Panc1 (cell line): ENCODE measurements at regions not wholly inside any gene's neighbourhood (a gene's known extent, or its start where the extent isn't known, plus 50 kb on each side); places are given as distances from the start of the nearest gene placed in this dataset.

Source experiments
- ATAC-seq: fragments of 200-7000 bp; cut with Tn5 transposase; 2 replicates; pipeline ENCODE4 v1.9.1; 2020; ENCODE audit warnings: mild to moderate bottlenecking, moderate library complexity
- BruUV-seq: library from RNA; stranded (reverse); fragments of 400-500 nt; replicated peaks from 2 replicates; lab custom pipeline; 2021; lab: Mats Ljungman, UMichigan
- CTCF ChIA-PET: fragments of 300-600 bp; sonication (Branson Sonifier 250); formaldehyde crosslinking; loops from one replicate; lab custom pipeline; 2022; ENCODE audit warnings: antibody characterized with exemption; lab: Charles Lee
- POLR2A ChIA-PET: fragments of 300-600 bp; sonication (Branson Sonifier 250); formaldehyde crosslinking; loops from one replicate; lab custom pipeline; 2022; ENCODE audit warnings: antibody characterized with exemption; lab: Charles Lee
- DNase-seq: peaks from one replicate; pipeline ENCODE4 v3.0.0-alpha.2; 2010; ENCODE audit warnings: low read depth, low spot score
- H3K27ac ChIP-seq: 2 replicates; pipeline ENCODE4 v1.5.1; 2011; ENCODE audit warnings: mild to moderate bottlenecking, low read length, inconsistent platforms
- H3K27me3 ChIP-seq: fragments of 200-500 bp; sonication (Bioruptor generic); 2 replicates; pipeline ENCODE4 v1.6.0; 2014; ENCODE audit warnings: low read length, inconsistent platforms; ENCODE audit not compliant: control insufficient read depth, insufficient read depth
- H3K36me3 ChIP-seq: fragments of 200-500 bp; sonication (Bioruptor generic); 2 replicates; pipeline ENCODE4 v1.5.1; 2014; ENCODE audit warnings: inconsistent platforms, mild to moderate bottlenecking, low read length, moderate library complexity; ENCODE audit not compliant: control insufficient read depth, insufficient read depth
- H3K4me1 ChIP-seq: 2 replicates; pipeline ENCODE4 v1.5.1; 2011; ENCODE audit warnings: inconsistent platforms, mild to moderate bottlenecking, low read length, moderate library complexity; ENCODE audit not compliant: control insufficient read depth, insufficient read depth
- H3K4me3 ChIP-seq, 2 experiments: 2 replicates each; pipeline ENCODE4 v1.5.1; 2011 to 2012; ENCODE audit warnings: low read depth in 2 of 2, low read length in 2 of 2, mild to moderate bottlenecking in 2 of 2, inconsistent platforms in 1 of 2, moderate library complexity in 1 of 2
- H3K9me3 ChIP-seq: fragments of 200-500 bp; sonication (Bioruptor generic); 2 replicates; pipeline ENCODE4 v1.5.1; 2014; ENCODE audit warnings: low read depth, mild to moderate bottlenecking, inconsistent platforms, low read length, moderate library complexity; ENCODE audit not compliant: control insufficient read depth, insufficient read depth
- POLR2AphosphoS5 ChIP-seq: IDR thresholded peaks from 2 replicates; pipeline ENCODE4 v1.6.1; 2012; ENCODE audit warnings: mild to moderate bottlenecking, low read depth, low read length, moderate library complexity
- SIN3A ChIP-seq: IDR thresholded peaks from 2 replicates; pipeline ENCODE4 v1.6.1; 2012; ENCODE audit warnings: low read depth, mild to moderate bottlenecking, low read length, moderate library complexity, borderline replicate concordance; ENCODE audit not compliant: insufficient read depth
- TCF7L2 ChIP-seq: IDR thresholded peaks from 2 replicates; pipeline ENCODE4 v1.6.1; 2011; ENCODE audit warnings: mild to moderate bottlenecking, low read depth, low read length, inconsistent platforms
- in situ Hi-C: cut with HindIII; loops from 2 replicates; pipeline ENCODE4 v1.10.0; 2016; ENCODE audit warnings: low sequenced_read_pairs, low pct_unique_long_range_greater_than_20kb
- intact Hi-C: fragments of 100-400 bp; cut with micrococcal nuclease; formaldehyde crosslinking; loops from one replicate; pipeline ENCODE4 v1.10.0; 2022; ENCODE audit not compliant: unreplicated experiment
- TF ChIP-seq, protein P1 (sequence below): fragments of 450-650 bp; IDR thresholded peaks from 2 replicates; pipeline ENCODE4 v1.5.1; 2017; ENCODE audit warnings: mild to moderate bottlenecking
- TF ChIP-seq, protein P2 (sequence below), 2 experiments: IDR thresholded peaks; 2 replicates each; pipeline ENCODE4 v1.6.1; 2011 to 2012; ENCODE audit warnings: low read depth in 2 of 2, control low read depth in 1 of 2, low read length in 1 of 2, mild to moderate bottlenecking in 1 of 2, moderate library complexity in 1 of 2; ENCODE audit not compliant: insufficient read depth in 1 of 2

DNA sequence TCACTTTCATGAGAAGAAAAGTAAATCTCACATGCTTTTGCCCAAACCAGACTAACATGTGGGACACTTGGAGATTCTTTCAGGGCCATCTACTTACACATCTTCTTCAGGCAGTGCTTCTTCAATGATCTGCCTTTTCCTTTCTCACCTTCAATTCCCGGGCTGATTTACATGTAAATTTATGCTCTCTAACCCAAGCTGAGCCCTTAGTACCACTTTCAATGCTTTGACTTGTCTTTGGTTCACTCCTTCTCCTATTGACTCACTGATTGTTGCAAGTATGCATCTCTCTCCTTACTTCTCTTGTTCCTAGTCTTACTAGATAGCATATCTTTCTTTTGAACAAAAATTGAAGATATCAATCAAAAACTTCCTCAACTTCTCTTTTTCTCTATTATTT lies 154.2 kb upstream of the DEPDC1 start:
- ATAC-seq (no peak), DNase-seq (no peak)
- in situ Hi-C loops: no loop called here
- no peaks in the 10 kb centered on the region for H3K4me1 ChIP-seq
- no peak for TF ChIP-seq POLR2AphosphoS5
- TF ChIP-seq, protein P1, sequence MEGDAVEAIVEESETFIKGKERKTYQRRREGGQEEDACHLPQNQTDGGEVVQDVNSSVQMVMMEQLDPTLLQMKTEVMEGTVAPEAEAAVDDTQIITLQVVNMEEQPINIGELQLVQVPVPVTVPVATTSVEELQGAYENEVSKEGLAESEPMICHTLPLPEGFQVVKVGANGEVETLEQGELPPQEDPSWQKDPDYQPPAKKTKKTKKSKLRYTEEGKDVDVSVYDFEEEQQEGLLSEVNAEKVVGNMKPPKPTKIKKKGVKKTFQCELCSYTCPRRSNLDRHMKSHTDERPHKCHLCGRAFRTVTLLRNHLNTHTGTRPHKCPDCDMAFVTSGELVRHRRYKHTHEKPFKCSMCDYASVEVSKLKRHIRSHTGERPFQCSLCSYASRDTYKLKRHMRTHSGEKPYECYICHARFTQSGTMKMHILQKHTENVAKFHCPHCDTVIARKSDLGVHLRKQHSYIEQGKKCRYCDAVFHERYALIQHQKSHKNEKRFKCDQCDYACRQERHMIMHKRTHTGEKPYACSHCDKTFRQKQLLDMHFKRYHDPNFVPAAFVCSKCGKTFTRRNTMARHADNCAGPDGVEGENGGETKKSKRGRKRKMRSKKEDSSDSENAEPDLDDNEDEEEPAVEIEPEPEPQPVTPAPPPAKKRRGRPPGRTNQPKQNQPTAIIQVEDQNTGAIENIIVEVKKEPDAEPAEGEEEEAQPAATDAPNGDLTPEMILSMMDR: no peak
- TF ChIP-seq TCF7L2: no peak
- TF ChIP-seq SIN3A: no peak
- H3K27me3 ChIP-seq: no peaks in the 10 kb centered on the region
- no TSS peak for BruUV-seq
- intact Hi-C loops: no loop called here
- ChIA-PET CTCF (interaction anchor here (0.6 kb wide), 1 partner anchor 360 kb away, joined by 4 read pairs; no protein-coding TSS in a partner anchor), POLR2A (interaction anchor here (0.6 kb wide), 1 partner anchor 443 kb away, joined by 3 read pairs; no protein-coding TSS in a partner anchor)
- H3K36me3 ChIP-seq: no peaks in the 10 kb centered on the region
- H3K27ac ChIP-seq: no peak overlapping the region
- no peak overlapping the region for H3K4me3 ChIP-seq
- no peaks in the 10 kb centered on the region for H3K9me3 ChIP-seq

DNA sequence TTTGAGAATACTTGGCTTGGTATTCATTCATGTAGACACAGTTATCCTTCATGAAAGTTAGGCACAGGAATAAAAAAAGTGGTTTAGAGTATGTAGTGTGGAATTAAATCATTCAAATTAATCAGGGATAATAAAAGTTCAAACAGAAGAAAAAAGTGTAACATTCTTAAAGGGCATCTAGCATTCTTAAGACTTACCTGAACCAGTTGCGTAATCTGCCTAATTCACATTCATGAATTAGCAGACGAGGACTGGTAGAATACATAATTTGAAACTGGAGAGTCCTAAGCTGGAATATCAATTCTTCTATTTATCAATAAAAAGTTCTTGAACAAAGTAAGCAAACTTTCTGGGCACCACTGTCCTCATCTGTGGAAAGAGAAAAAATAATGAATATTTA lies 157.0 kb upstream of the DEPDC1 start:
- no peak overlapping the region for H3K27ac ChIP-seq
- no TSS peak for BruUV-seq
- no peak for ATAC-seq
- TF ChIP-seq SIN3A: no peak
- no peak for TF ChIP-seq TCF7L2
- no peak for TF ChIP-seq POLR2AphosphoS5
- TF ChIP-seq, protein P2, sequence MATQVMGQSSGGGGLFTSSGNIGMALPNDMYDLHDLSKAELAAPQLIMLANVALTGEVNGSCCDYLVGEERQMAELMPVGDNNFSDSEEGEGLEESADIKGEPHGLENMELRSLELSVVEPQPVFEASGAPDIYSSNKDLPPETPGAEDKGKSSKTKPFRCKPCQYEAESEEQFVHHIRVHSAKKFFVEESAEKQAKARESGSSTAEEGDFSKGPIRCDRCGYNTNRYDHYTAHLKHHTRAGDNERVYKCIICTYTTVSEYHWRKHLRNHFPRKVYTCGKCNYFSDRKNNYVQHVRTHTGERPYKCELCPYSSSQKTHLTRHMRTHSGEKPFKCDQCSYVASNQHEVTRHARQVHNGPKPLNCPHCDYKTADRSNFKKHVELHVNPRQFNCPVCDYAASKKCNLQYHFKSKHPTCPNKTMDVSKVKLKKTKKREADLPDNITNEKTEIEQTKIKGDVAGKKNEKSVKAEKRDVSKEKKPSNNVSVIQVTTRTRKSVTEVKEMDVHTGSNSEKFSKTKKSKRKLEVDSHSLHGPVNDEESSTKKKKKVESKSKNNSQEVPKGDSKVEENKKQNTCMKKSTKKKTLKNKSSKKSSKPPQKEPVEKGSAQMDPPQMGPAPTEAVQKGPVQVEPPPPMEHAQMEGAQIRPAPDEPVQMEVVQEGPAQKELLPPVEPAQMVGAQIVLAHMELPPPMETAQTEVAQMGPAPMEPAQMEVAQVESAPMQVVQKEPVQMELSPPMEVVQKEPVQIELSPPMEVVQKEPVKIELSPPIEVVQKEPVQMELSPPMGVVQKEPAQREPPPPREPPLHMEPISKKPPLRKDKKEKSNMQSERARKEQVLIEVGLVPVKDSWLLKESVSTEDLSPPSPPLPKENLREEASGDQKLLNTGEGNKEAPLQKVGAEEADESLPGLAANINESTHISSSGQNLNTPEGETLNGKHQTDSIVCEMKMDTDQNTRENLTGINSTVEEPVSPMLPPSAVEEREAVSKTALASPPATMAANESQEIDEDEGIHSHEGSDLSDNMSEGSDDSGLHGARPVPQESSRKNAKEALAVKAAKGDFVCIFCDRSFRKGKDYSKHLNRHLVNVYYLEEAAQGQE (IDR thresholded peaks at IDR 0.05; ENCODE audit: insufficient read depth in 1 of 2, low read depth in 2 of 2, low read length in 1 of 2): no peak
- TF ChIP-seq, protein P1: no peak
- H3K27me3 ChIP-seq: no peaks in the 10 kb centered on the region
- in situ Hi-C loops (no loop called here), intact Hi-C loops (no loop called here)
- POLR2A ChIA-PET: no interaction called here
- no peaks in the 10 kb centered on the region for H3K36me3 ChIP-seq
- CTCF ChIA-PET: no interaction called here
- no peaks in the 10 kb centered on the region for H3K4me1 ChIP-seq
- H3K9me3 ChIP-seq: no peaks in the 10 kb centered on the region
- H3K4me3 ChIP-seq: no peak overlapping the region
- DNase-seq: no peak
